Renal cortical epithelial cell (primary cell): ENCODE measurements at regions not wholly inside any gene's neighbourhood (a gene's known extent, or its start where the extent isn't known, plus 50 kb on each side); places are given as distances from the start of the nearest gene placed in this dataset.

Experiments
- DNase-seq: peaks from one replicate; pipeline ENCODE4 v3.0.0-alpha.2; 2011; ENCODE audit warnings: low read depth

GRCh38 chr3:132898141-132898540 lies 140.1 kb upstream of the TMEM108 start:
- DNase-seq: no peak

DNA sequence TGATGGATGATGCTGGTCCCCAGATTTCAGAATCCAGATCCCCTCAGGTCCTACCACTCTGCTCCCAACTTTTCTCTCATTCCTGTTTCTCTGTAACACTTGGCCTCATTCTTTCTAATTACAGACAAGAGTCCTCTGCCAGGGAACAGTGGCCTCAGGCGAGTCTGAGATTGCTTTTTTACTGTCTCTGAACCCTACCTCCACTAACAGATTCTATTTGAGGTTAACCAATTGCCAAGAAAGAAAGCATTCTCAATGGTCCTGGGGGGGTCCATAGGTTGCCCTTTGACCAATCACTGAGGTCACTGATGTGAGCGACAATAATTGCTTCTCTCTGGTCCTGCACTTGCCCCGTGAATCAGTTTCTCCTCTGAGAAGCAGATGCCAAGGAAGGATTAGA lies 145.2 kb upstream of the TMEM108 start:
- DNase-seq: no peak

GRCh38 chr3:132881756-132882409 lies 156.3 kb upstream of the TMEM108 start:
- DNase-seq: no peak

DNA sequence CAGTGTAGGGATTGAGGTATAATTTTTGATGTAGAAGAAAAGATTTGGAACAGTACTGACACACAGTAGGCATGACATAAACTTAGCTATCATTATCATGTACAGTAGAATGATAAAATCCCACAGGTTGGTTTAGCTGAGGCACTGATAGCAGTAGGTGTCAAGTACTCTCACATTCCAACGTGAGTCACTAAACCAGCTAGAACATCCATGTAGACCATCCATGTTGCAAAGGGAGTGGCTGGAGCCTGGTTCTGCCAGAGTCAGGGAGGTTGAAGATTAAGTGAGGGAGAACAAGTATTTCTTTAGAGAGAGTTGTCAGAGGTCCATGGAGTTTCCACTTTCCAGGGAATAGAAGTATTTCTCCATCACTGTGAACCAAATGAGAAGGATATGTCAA lies 157.2 kb upstream of the TMEM108 start:
- DNase-seq: no peak

DNA sequence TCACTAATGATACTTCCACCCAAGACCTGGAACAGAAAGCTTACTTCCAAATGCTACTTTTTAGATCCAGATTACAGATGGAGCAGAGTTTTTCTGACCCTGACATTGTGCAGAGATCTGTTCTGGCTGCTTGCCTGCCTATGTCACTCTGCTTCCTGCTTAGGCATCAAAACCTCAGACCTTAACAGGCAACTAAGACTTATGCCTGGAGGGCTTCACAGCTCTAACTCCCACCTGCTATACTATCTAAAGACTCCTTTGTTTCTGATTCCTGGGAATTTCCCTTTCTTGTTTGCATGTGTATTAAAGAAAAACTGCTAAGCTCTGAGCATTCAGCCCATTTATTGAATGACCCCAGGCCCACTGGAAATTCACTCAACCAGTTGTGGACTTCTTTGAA lies 157.4 kb upstream of the NPHP3 start:
- peak; percentile 43 for DNase-seq

DNA sequence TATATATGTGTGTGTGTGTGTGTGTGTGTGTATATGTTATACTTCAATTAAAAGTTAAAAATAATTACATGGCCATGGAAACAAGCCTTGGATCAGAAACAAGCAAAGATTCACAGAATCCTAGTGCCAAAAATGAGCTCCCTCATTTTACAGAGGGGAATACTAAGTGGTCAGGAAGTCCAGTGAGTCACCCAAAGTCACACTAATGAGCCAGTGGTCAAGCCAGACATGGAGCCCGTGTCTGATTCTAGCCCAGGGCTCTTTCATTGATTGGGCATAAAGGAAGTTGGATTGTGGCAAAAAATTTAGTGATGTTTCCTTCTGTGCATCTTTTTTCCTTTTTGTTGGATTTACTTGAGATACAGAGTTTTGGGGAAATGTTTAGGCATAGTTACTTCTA lies 152.5 kb upstream of the NPHP3 start:
- DNase-seq: no peak

- DNase-seq: no peak
These were observed 150.5 kb upstream of the NPHP3 start for GRCh38 chr3:132872711-132873110.

DNA sequence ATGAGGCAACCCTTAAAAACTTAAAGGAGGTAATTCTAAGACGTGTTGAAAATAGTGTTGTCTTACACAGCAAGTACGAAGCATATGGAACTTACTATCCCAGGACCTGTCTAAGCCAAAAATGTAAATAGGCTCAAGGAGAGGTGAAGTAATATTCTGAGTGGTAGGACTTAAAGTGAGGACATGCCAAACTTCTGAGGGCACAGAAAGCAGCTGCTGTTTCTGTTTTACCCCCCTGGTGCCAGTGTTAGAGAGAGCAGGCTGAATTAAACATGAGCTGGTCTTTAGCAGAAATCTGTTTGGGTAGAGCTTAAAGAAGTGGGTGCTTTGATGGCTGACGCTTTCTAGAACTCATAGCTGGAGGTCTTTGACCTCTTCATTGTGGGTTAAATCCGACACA lies 149.7 kb upstream of the NPHP3 start:
- DNase-seq: no peak

- no peak for DNase-seq
These were observed 148.3 kb upstream of the NPHP3 start for GRCh38 chr3:132870541-132870940.

- peak; percentile 82 for DNase-seq
These were observed 145.7 kb upstream of the NPHP3 start for GRCh38 chr3:132867956-132868355.

DNA sequence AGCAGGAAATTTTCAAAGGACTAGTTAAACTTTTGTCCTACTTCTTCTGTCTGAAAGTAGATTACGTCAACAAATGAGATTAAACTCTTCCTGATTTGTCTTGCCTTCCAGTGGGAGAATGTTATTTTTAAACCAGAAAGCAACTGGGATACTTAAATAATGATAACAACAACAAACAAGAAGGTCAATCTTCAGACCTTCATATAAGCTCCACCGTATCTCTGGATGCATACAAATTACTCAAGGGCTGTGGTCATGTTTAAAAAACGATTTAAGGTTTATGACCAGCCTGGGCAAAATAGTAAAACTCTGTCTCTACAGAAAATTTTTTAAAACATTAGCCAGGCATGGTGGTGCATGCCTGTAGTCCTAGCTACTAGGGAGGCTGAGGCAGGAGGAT lies 145.3 kb upstream of the NPHP3 start:
- no peak for DNase-seq

- no peak for DNase-seq
These were observed 135.1 kb upstream of the NPHP3 start for GRCh38 chr3:132857317-132857716.

GRCh38 chr3:132854856-132855535 lies 132.8 kb upstream of the NPHP3 start:
- no peak for DNase-seq

DNA sequence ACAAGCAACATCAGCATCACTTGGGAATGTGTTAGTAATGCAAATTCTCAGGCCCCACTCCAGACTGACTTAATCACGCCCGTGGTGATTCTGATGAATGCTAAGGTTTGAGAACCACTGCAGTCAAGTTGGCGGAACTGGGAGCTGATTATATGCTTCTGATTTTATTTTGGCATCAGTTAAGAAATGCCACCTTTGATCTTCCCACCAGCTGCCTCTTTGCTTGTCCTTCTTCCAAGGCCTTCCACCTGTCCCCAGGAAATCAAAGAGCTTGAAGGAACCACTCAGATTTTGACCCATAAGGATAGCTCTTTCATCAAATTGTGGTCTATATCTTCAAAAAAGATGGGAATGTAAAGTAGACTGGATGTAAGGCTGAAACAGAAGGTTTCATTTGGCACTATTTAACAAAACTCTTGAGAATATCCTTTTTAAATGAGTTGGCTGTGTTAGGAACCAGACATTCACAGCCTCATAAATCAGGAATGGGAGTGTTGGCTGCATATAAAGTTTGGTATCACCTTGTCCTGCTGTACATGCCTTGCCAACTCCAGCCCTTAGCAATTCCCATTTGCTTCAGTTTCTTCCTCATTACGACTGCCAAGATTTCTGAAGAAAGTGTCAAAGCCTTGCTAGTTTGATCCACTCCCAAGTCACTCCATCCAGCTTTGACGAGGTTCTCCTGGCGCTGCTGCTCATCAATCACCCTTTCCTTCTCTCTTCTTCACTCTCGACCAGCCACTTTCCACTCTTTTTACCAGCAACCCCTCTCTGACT lies 125.8 kb upstream of the NPHP3 start:
- DNase-seq: no peak

- DNase-seq: no peak
These were observed 121.8 kb upstream of the NPHP3 start for GRCh38 chr3:132843851-132844553.

GRCh38 chr3:132843349-132843748 lies 121.1 kb upstream of the NPHP3 start:
- no peak for DNase-seq

- no peak for DNase-seq
These were observed 119.4 kb upstream of the NPHP3 start for GRCh38 chr3:132841621-132842020.

- no peak for DNase-seq
These were observed 118.0 kb upstream of the NPHP3 start for GRCh38 chr3:132840201-132840700.

DNA sequence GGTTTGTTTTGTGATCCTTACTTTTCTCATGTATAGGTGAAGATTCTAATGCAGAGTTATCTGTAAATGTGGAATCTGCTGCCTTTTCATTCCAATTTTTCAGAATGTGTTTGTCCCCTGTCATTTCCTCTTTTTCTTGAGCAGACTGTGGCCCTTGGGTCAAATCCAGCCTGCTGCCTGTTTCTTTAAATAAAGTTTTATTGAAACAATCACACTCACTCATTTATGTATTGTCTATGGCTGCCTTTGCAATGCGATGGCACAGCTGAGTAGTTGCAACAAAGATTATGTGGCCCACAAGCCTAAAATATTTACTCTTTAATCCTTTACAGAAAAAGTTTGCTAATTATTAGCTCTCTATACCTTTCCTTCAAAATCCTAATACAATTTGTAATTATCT lies 116.3 kb upstream of the NPHP3 start:
- DNase-seq: no peak

DNA sequence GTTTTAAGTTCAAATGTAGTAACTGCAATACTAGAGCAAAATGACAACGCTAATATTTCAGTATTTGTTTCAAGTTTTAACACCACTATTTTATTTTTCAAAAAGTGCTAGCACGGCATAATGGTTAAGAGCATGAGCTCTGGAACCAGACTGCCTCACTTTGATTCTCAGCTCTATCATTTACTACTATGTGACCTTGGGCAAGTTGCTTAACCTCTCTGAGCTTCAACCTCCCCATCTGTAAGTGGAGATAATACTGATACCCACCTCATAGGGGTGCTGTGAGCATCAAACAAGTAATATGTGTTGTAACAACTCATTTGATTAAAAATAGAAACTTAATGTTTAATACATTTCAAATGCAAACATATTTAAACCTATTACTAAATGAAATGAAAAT lies 115.4 kb upstream of the NPHP3 start:
- no peak for DNase-seq

DNA sequence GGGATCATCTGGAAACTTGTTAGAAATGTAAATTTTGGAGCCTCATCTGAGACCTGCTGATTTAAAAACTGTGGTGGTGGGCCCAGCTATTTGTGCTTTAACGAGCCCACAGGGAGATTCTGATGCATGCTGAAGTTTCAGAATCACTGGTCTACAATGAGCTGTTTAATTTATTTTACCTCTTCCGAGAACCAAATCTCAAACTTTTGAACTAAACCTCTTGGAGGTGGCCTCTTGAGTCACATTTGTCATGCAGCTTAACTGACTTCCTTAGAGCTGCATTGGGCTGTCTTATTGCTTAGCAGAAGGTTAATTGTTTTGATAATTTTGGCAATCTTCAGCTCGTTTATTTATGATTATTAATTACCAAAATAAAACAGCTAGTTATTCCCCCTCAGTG lies 112.1 kb upstream of the NPHP3 start:
- DNase-seq: no peak

GRCh38 chr3:132829101-132829500 lies 106.9 kb upstream of the NPHP3 start:
- DNase-seq: no peak
